SK-N-SH (cell line): ENCODE measurements at regions not wholly inside any gene's neighbourhood (a gene's known extent, or its start where the extent isn't known, plus 50 kb on each side); places are given as distances from the start of the nearest gene placed in this dataset.

Experiments used
- CTCF ChIP-seq: fragments of 200-600 bp; sonication (generic); IDR thresholded peaks from 2 replicates; pipeline ENCODE4 v1.6.1; 2017; ENCODE audit warnings: antibody characterized with exemption, mild to moderate bottlenecking, moderate library complexity
- IRF3 ChIP-seq: fragments of 150-350 bp; IDR thresholded peaks from 2 replicates; pipeline ENCODE4 v1.6.1; 2016; ENCODE audit warnings: mild to moderate bottlenecking, low read depth, low read length
- MXI1 ChIP-seq: IDR thresholded peaks from 2 replicates; pipeline ENCODE4 v1.6.1; 2012; ENCODE audit warnings: mild to moderate bottlenecking, low read depth, low read length, improper control_type of control experiment
- TF ChIP-seq, protein P1 (sequence below): IDR thresholded peaks from 2 replicates; pipeline ENCODE4 v1.4.0; 2012; ENCODE audit warnings: low read depth

- TF ChIP-seq CTCF (no peak), IRF3 (no peak), MXI1 (no peak)
- TF ChIP-seq, protein P1, sequence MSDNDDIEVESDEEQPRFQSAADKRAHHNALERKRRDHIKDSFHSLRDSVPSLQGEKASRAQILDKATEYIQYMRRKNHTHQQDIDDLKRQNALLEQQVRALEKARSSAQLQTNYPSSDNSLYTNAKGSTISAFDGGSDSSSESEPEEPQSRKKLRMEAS = no peak
Observed at GRCh38 chr5:164470312-164470711, 964.9 kb downstream of the MAT2B start.
